ENCODE measurements at regions not wholly inside any gene's neighbourhood (a gene's known extent, or its start where the extent isn't known, plus 50 kb on each side); places are given as distances from the start of the nearest gene placed in this dataset.

DNA sequence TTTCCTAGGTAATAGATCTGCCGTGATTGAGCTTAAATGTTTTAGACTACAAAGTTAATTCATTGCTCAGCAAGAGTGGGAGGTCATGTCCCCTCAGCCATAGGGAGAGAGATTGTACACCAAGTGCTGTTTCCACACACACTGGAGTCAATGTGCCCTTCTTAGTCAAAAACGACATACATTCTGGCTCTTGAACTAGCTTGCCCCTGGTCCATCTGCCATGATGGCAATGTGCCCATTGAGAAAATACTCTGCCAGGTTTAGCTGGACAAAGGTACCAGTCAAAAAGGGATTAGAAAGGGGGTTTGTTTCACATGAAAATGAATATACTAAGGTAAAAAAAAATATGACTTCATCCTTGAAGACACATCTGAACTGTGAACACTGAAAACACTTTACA lies 377.1 kb upstream of the ADGRL3 start (continued):
- TF ChIP-seq ZNF660 (CRISPR knock-in tag; IDR thresholded peaks at IDR 0.05; ENCODE audit: borderline replicate concordance, low read depth) (no peak), SUZ12 (IDR thresholded peaks at IDR 0.05; ENCODE audit: low read depth, low read length) (no peak), CHD2 (IDR thresholded peaks at IDR 0.05; ENCODE audit: low read depth, low read length) (no peak), FOXP1 (IDR thresholded peaks at IDR 0.05) (no peak), FOXP1 (CRISPR knock-in tag; IDR thresholded peaks at IDR 0.05) (no peak), PPARG (CRISPR knock-in tag; conservative IDR thresholded peaks at IDR 0.05) (no peak), ARHGAP35 (CRISPR knock-in tag; IDR thresholded peaks at IDR 0.05; ENCODE audit: borderline replicate concordance) (no peak)
- TF ChIP-seq, protein P1, sequence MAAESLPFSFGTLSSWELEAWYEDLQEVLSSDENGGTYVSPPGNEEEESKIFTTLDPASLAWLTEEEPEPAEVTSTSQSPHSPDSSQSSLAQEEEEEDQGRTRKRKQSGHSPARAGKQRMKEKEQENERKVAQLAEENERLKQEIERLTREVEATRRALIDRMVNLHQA (CRISPR knock-in tag; IDR thresholded peaks at IDR 0.05): no peak

DNA sequence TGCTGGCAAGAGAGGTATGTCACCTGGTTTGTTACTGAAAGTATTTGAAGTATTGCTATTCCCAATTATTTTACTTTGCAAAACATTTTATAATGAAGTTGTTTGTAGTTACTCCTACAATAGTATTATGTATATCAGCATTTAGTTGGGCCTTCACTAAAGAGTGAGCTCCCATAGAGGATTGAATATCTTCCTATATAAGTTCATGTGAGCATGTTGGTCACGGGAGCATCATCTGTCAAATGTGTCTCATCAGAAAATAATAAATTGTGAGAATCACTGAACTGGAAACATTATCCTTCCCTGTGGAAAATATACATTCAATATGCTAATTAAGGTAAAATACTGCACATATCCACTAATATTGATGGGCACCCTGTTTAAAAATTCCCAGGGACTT lies 360.1 kb upstream of the ADGRL3 start:
- H3K4me1 ChIP-seq (ENCODE audit: insufficient read depth, low read length): no peaks in the 10 kb centered on the region
- no peaks in the 10 kb centered on the region for H3K79me2 ChIP-seq (ENCODE audit: insufficient read depth, low read length)
- H4K20me1 ChIP-seq (ENCODE audit: insufficient read depth, low read length): no peaks in the 10 kb centered on the region
- POLR2A ChIA-PET: no interaction called here
- H3K9me3 ChIP-seq (ENCODE audit: low read length): no peaks in the 10 kb centered on the region
- intact Hi-C loops (cut with micrococcal nuclease; ENCODE audit: unreplicated experiment) (no loop called here), in situ Hi-C loops (cut with HindIII; ENCODE audit: extremely low pct_ligation_motif_present, low pct_unique_long_range_greater_than_20kb) (no loop called here)
- H3K27ac ChIP-seq (ENCODE audit: extremely low read length, insufficient read depth, low read length): no peak overlapping the region
- WGBS (ENCODE audit: low lambda C conversion rate): 0% methylated on average over 1 of the region's 1 CpG
- ATAC-seq: no peak
- H3K4me2 ChIP-seq (ENCODE audit: low read depth, low read length): no peak overlapping the region
- FAIRE-seq: no peak
- no TSS peak for BruUV-seq (replicated peaks)
- no peak for DNase-seq (ENCODE audit: low spot score)
- no peak overlapping the region for H3K9ac ChIP-seq (ENCODE audit: insufficient read depth, low read depth, low read length)
- H3K4me3 ChIP-seq (replicated peaks in 1 of 3; ENCODE audit: insufficient read depth in 1 of 3, low read depth in 2 of 3, low read length in 3 of 3): no peak overlapping the region
- CTCF ChIA-PET (ENCODE audit: low intra/inter-chr PET ratio, low total read pairs): no interaction called here
- no peaks in the 10 kb centered on the region for H3K36me3 ChIP-seq (replicated peaks in 1 of 2; ENCODE audit: control insufficient read depth in 1 of 2, insufficient read depth in 2 of 2, low read length in 2 of 2)
- no peak overlapping the region for H2AFZ ChIP-seq (ENCODE audit: low read length)
- H3K27me3 ChIP-seq (ENCODE audit: control insufficient read depth in 1 of 2, insufficient read depth in 2 of 2, low read length in 2 of 2): no peaks in the 10 kb centered on the region
- TF ChIP-seq JUNB (CRISPR knock-in tag; IDR thresholded peaks at IDR 0.05; ENCODE audit: borderline replicate concordance): no peak
- TF ChIP-seq, protein P2, sequence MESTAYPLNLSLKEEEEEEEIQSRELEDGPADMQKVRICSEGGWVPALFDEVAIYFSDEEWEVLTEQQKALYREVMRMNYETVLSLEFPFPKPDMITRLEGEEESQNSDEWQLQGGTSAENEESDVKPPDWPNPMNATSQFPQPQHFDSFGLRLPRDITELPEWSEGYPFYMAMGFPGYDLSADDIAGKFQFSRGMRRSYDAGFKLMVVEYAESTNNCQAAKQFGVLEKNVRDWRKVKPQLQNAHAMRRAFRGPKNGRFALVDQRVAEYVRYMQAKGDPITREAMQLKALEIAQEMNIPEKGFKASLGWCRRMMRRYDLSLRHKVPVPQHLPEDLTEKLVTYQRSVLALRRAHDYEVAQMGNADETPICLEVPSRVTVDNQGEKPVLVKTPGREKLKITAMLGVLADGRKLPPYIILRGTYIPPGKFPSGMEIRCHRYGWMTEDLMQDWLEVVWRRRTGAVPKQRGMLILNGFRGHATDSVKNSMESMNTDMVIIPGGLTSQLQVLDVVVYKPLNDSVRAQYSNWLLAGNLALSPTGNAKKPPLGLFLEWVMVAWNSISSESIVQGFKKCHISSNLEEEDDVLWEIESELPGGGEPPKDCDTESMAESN (CRISPR knock-in tag; conservative IDR thresholded peaks at IDR 0.05): no peak
- TF ChIP-seq, protein P3, sequence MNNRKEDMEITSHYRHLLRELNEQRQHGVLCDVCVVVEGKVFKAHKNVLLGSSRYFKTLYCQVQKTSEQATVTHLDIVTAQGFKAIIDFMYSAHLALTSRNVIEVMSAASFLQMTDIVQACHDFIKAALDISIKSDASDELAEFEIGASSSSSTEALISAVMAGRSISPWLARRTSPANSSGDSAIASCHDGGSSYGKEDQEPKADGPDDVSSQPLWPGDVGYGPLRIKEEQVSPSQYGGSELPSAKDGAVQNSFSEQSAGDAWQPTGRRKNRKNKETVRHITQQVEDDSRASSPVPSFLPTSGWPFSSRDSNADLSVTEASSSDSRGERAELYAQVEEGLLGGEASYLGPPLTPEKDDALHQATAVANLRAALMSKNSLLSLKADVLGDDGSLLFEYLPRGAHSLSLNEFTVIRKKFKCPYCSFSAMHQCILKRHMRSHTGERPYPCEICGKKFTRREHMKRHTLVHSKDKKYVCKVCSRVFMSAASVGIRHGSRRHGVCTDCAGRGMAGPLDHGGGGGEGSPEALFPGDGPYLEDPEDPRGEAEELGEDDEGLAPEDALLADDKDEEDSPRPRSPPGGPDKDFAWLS (CRISPR knock-in tag; IDR thresholded peaks at IDR 0.05; ENCODE audit: borderline replicate concordance): no peak
- no peak for TF ChIP-seq RFX1 (IDR thresholded peaks at IDR 0.05)
- TF ChIP-seq, protein P4, sequence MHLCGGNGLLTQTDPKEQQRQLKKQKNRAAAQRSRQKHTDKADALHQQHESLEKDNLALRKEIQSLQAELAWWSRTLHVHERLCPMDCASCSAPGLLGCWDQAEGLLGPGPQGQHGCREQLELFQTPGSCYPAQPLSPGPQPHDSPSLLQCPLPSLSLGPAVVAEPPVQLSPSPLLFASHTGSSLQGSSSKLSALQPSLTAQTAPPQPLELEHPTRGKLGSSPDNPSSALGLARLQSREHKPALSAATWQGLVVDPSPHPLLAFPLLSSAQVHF (CRISPR knock-in tag; IDR thresholded peaks at IDR 0.05): no peak
- TF ChIP-seq ZNF101 (CRISPR knock-in tag; IDR thresholded peaks at IDR 0.05; ENCODE audit: borderline replicate concordance, low read depth): no peak
- no peak for TF ChIP-seq SIX1 (CRISPR knock-in tag; IDR thresholded peaks at IDR 0.05; ENCODE audit: borderline replicate concordance)
- TF ChIP-seq, protein P5, sequence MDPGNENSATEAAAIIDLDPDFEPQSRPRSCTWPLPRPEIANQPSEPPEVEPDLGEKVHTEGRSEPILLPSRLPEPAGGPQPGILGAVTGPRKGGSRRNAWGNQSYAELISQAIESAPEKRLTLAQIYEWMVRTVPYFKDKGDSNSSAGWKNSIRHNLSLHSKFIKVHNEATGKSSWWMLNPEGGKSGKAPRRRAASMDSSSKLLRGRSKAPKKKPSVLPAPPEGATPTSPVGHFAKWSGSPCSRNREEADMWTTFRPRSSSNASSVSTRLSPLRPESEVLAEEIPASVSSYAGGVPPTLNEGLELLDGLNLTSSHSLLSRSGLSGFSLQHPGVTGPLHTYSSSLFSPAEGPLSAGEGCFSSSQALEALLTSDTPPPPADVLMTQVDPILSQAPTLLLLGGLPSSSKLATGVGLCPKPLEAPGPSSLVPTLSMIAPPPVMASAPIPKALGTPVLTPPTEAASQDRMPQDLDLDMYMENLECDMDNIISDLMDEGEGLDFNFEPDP (CRISPR knock-in tag; conservative IDR thresholded peaks at IDR 0.05): no peak
- TF ChIP-seq SPEN (CRISPR knock-in tag; IDR thresholded peaks at IDR 0.05; ENCODE audit: low read depth): no peak
- no peak for TF ChIP-seq GABPB1 (CRISPR knock-in tag; IDR thresholded peaks at IDR 0.05)
- no peak for TF ChIP-seq AHR (CRISPR knock-in tag; IDR thresholded peaks at IDR 0.05)
